ENCODE measurements at regions not wholly inside any gene's neighbourhood (a gene's known extent, or its start where the extent isn't known, plus 50 kb on each side); places are given as distances from the start of the nearest gene placed in this dataset.

GRCh38 chr14:49401373-49401772 lies 184.8 kb downstream of the RPS29 start:
- no peak for DNase-seq (ENCODE audit: extremely low read depth in 1 of 2, low read depth in 1 of 2)

- DNase-seq (ENCODE audit: extremely low read depth in 1 of 2, low read depth in 1 of 2), result no peak
These were observed 189.4 kb downstream of the RPS29 start for GRCh38 chr14:49396801-49397200.

GRCh38 chr14:49381778-49382177 lies 204.4 kb downstream of the RPS29 start:
- no peak for DNase-seq (ENCODE audit: extremely low read depth in 1 of 2, low read depth in 1 of 2)

- no peak for DNase-seq (ENCODE audit: extremely low read depth in 1 of 2, low read depth in 1 of 2)
These were observed 218.5 kb downstream of the RPS29 start for GRCh38 chr14:49367696-49368095.

GRCh38 chr14:49366416-49366815 lies 219.8 kb downstream of the RPS29 start:
- no peak for DNase-seq (ENCODE audit: extremely low read depth in 1 of 2, low read depth in 1 of 2)

- no peak for DNase-seq (ENCODE audit: extremely low read depth in 1 of 2, low read depth in 1 of 2)
These were observed 221.4 kb downstream of the RPS29 start for GRCh38 chr14:49364752-49365117.

GRCh38 chr14:49363821-49364751 lies 222.1 kb downstream of the RPS29 start:
- no peak for DNase-seq (ENCODE audit: extremely low read depth in 1 of 2, low read depth in 1 of 2)

GRCh38 chr14:49362916-49363315 lies 223.3 kb downstream of the RPS29 start:
- DNase-seq (ENCODE audit: extremely low read depth in 1 of 2, low read depth in 1 of 2), result no peak

GRCh38 chr14:49339130-49339529 lies 247.1 kb downstream of the RPS29 start:
- no peak for DNase-seq (ENCODE audit: extremely low read depth in 1 of 2, low read depth in 1 of 2)

- DNase-seq (ENCODE audit: extremely low read depth in 1 of 2, low read depth in 1 of 2), result no peak
These were observed 266.4 kb downstream of the RPS29 start for GRCh38 chr14:49319810-49320209.

- DNase-seq (ENCODE audit: extremely low read depth in 1 of 2, low read depth in 1 of 2), result no peak
These were observed 270.6 kb downstream of the RPS29 start for GRCh38 chr14:49315570-49315969.

GRCh38 chr14:49314737-49315136 lies 271.4 kb downstream of the RPS29 start:
- DNase-seq (ENCODE audit: extremely low read depth in 1 of 2, low read depth in 1 of 2), result no peak

- no peak for DNase-seq (ENCODE audit: extremely low read depth in 1 of 2, low read depth in 1 of 2)
These were observed 273.1 kb downstream of the RPS29 start for GRCh38 chr14:49313108-49313507.

- DNase-seq (ENCODE audit: extremely low read depth in 1 of 2, low read depth in 1 of 2), result no peak
These were observed 275.9 kb downstream of the RPS29 start for GRCh38 chr14:49310298-49310697.

GRCh38 chr14:49306152-49306751 lies 279.9 kb downstream of the RPS29 start:
- DNase-seq (ENCODE audit: extremely low read depth in 1 of 2, low read depth in 1 of 2), result no peak

- DNase-seq (ENCODE audit: extremely low read depth in 1 of 2, low read depth in 1 of 2), result no peak
These were observed 282.1 kb downstream of the RPS29 start for GRCh38 chr14:49303946-49304516.

- DNase-seq (ENCODE audit: extremely low read depth in 1 of 2, low read depth in 1 of 2), result no peak
These were observed 289.1 kb downstream of the RPS29 start for GRCh38 chr14:49297102-49297501.

GRCh38 chr14:49294621-49295148 lies 291.5 kb downstream of the RPS29 start:
- no peak for DNase-seq (ENCODE audit: extremely low read depth in 1 of 2, low read depth in 1 of 2)

GRCh38 chr14:49287004-49287403 lies 299.2 kb downstream of the RPS29 start:
- no peak for DNase-seq (ENCODE audit: extremely low read depth in 1 of 2, low read depth in 1 of 2)

- no peak for DNase-seq (ENCODE audit: extremely low read depth in 1 of 2, low read depth in 1 of 2)
These were observed 299.8 kb downstream of the RPS29 start for GRCh38 chr14:49286257-49286983.

- DNase-seq (ENCODE audit: extremely low read depth in 1 of 2, low read depth in 1 of 2), result no peak
These were observed 305.6 kb downstream of the RPS29 start for GRCh38 chr14:49280566-49280965.

Measured in stimulated activated CD8-positive, alpha-beta memory T cell treated with anti-CD3 and anti-CD28 coated beads, Interleukin-7, amount 100 ng/mL, for 48 hours (primary cell).